DND-41 (cell line): ENCODE measurements at regions not wholly inside any gene's neighbourhood (a gene's known extent, or its start where the extent isn't known, plus 50 kb on each side); places are given as distances from the start of the nearest gene placed in this dataset.

Experiments used
- ATAC-seq: fragments of 200-7000 bp; cut with Tn5 transposase; 3 replicates; pipeline ENCODE4 v1.9.1; 2021; ENCODE audit warnings: low read depth; ENCODE audit not compliant: insufficient read depth
- DNase-seq: peaks from one replicate; pipeline ENCODE4 v3.0.0-alpha.2; 2020
- H2AFZ ChIP-seq: 2 replicates; pipeline ENCODE4 v1.6.0; 2012; ENCODE audit warnings: low read depth, low read length
- H3K27ac ChIP-seq: 2 replicates; pipeline ENCODE4 v1.5.1; 2012; ENCODE audit warnings: low read length, inconsistent platforms
- H3K27me3 ChIP-seq: fragments of 200-600 bp; sonication (generic); 2 replicates; pipeline ENCODE4 v1.6.0; 2012; ENCODE audit warnings: low read length, mild to moderate bottlenecking, inconsistent platforms; ENCODE audit not compliant: insufficient read depth, poor library complexity
- H3K36me3 ChIP-seq: 2 replicates; pipeline ENCODE4 v1.5.1; 2012; ENCODE audit warnings: low read length, inconsistent platforms; ENCODE audit not compliant: insufficient read depth
- H3K4me1 ChIP-seq: 2 replicates; pipeline ENCODE4 v1.5.1; 2012; ENCODE audit warnings: mild to moderate bottlenecking, low read length; ENCODE audit not compliant: insufficient read depth
- H3K4me2 ChIP-seq: 2 replicates; pipeline ENCODE4 v1.6.0; 2012; ENCODE audit warnings: mild to moderate bottlenecking, moderate library complexity, low read length, inconsistent platforms; ENCODE audit not compliant: insufficient read depth
- H3K4me3 ChIP-seq, 2 experiments: fragments of 200-600 bp in 1 of 2; shearing (Covaris generic) in 1 of 2; 2 replicates each; pipeline ENCODE4 v1.5.1; 2012 to 2016; ENCODE audit warnings: inconsistent platforms in 2 of 2, low read length in 2 of 2, mild to moderate bottlenecking in 2 of 2, low read depth in 1 of 2, moderate library complexity in 1 of 2
- H3K79me2 ChIP-seq: 2 replicates; pipeline ENCODE4 v1.6.0; 2012; ENCODE audit warnings: low read length, inconsistent platforms; ENCODE audit not compliant: insufficient read depth
- H3K9ac ChIP-seq: 2 replicates; pipeline ENCODE4 v1.6.0; 2012; ENCODE audit warnings: low read depth, mild to moderate bottlenecking, inconsistent platforms, low read length, moderate library complexity
- H3K9me3 ChIP-seq: 2 replicates; pipeline ENCODE4 v1.5.1; 2012; ENCODE audit warnings: low read length, moderate library complexity, mild to moderate bottlenecking, inconsistent platforms; ENCODE audit not compliant: insufficient read depth, severe bottlenecking
- H4K20me1 ChIP-seq: 2 replicates; pipeline ENCODE4 v1.6.0; 2012; ENCODE audit warnings: low read length; ENCODE audit not compliant: insufficient read depth
- CTCF ChIP-seq: IDR thresholded peaks from 2 replicates; pipeline ENCODE4 v1.5.1; 2012; ENCODE audit warnings: borderline replicate concordance, low read length, moderate library complexity, mild to moderate bottlenecking; ENCODE audit not compliant: poor library complexity, severe bottlenecking; ENCODE audit errors: extremely low read depth
- EZH2 ChIP-seq: IDR thresholded peaks from 3 replicates; pipeline ENCODE4 v1.6.1; 2012; ENCODE audit warnings: borderline replicate concordance, low read depth, mild to moderate bottlenecking, moderate library complexity, low read length, inconsistent platforms; ENCODE audit not compliant: severe bottlenecking

- no peak for TF ChIP-seq CTCF
- TF ChIP-seq EZH2 = no peak
- H3K4me2 ChIP-seq = no peak overlapping the region
- no peak overlapping the region for H3K4me3 ChIP-seq
- DNase-seq (no peak), ATAC-seq (no peak)
- H3K4me1 ChIP-seq = no peaks in the 10 kb centered on the region
- no peak overlapping the region for H2AFZ ChIP-seq
- no peaks in the 10 kb centered on the region for H3K27me3 ChIP-seq
- no peaks in the 10 kb centered on the region for H3K36me3 ChIP-seq
- no peaks in the 10 kb centered on the region for H3K79me2 ChIP-seq
- no peaks in the 10 kb centered on the region for H4K20me1 ChIP-seq
- H3K9me3 ChIP-seq = no peaks in the 10 kb centered on the region
- no peak overlapping the region for H3K9ac ChIP-seq
- no peak overlapping the region for H3K27ac ChIP-seq
These were observed 234.8 kb downstream of the CPE start for GRCh38 chr4:165613581-165613980.

DNA sequence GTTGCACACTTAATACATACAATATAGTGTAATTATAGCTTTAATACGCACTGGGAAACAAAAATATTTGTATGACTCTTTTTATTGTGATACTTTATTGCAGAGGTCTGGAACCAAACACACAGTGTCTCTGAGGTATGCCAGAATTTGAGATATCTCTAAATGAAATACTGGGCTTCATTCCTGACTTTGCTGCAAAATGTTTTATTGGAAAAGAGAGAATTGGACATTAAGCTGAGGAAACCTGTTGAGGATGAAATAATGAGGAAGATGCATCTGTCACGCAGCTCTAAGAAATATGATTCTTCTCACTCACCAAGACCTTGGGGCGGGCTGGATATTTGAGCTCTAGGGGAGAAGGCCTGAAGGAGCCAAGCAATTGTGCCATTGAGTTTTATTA, 242.1 kb downstream of the CPE start:
- no peak overlapping the region for H3K9ac ChIP-seq
- no peak overlapping the region for H2AFZ ChIP-seq
- H3K4me2 ChIP-seq = no peak overlapping the region
- no peak overlapping the region for H3K4me3 ChIP-seq
- no peak for TF ChIP-seq EZH2
- no peaks in the 10 kb centered on the region for H3K79me2 ChIP-seq
- H3K27me3 ChIP-seq = no peaks in the 10 kb centered on the region
- no peaks in the 10 kb centered on the region for H4K20me1 ChIP-seq
- no peak for ATAC-seq
- H3K9me3 ChIP-seq = no peaks in the 10 kb centered on the region
- H3K4me1 ChIP-seq = no peaks in the 10 kb centered on the region
- no peak for DNase-seq
- no peak overlapping the region for H3K27ac ChIP-seq
- no peaks in the 10 kb centered on the region for H3K36me3 ChIP-seq

- Histone ChIP-seq H3K4me1 (no peaks in the 10 kb centered on the region), H3K9ac (no peak overlapping the region), H3K27ac (no peak overlapping the region), H3K36me3 (no peaks in the 10 kb centered on the region), H4K20me1 (no peaks in the 10 kb centered on the region), H3K9me3 (no peaks in the 10 kb centered on the region), H2AFZ (no peak overlapping the region), H3K4me3 (no peak overlapping the region), H3K79me2 (no peaks in the 10 kb centered on the region), H3K4me2 (no peak overlapping the region), H3K27me3 (no peaks in the 10 kb centered on the region)
- DNase-seq (no peak), ATAC-seq (no peak)
- TF ChIP-seq EZH2 (no peak), CTCF (no peak)
These were observed 243.2 kb downstream of the CPE start for GRCh38 chr4:165621983-165622382.

- H4K20me1 ChIP-seq = no peaks in the 10 kb centered on the region
- H3K9ac ChIP-seq = no peak overlapping the region
- no peak overlapping the region for H3K27ac ChIP-seq
- no peaks in the 10 kb centered on the region for H3K27me3 ChIP-seq
- DNase-seq (no peak), ATAC-seq (no peak)
- H2AFZ ChIP-seq = no peak overlapping the region
- H3K36me3 ChIP-seq = no peaks in the 10 kb centered on the region
- H3K79me2 ChIP-seq = no peaks in the 10 kb centered on the region
- no peak overlapping the region for H3K4me3 ChIP-seq
- H3K9me3 ChIP-seq = no peaks in the 10 kb centered on the region
- no peaks in the 10 kb centered on the region for H3K4me1 ChIP-seq
- H3K4me2 ChIP-seq = no peak overlapping the region
- TF ChIP-seq EZH2 (no peak), CTCF (no peak)
These were observed 246.5 kb downstream of the CPE start for GRCh38 chr4:165625281-165625680.
